AG08395 (cell line): ENCODE measurements at regions not wholly inside any gene's neighbourhood (a gene's known extent, or its start where the extent isn't known, plus 50 kb on each side); places are given as distances from the start of the nearest gene placed in this dataset.
A peak's percentile ranks its signal among the peaks of the same experiment; 100 is the strongest.

ENCODE experiments used
- DNase-seq: peaks from one replicate; pipeline ENCODE4 v3.0.0; 2012; ENCODE audit warnings: mixed read lengths, low spot score

DNA sequence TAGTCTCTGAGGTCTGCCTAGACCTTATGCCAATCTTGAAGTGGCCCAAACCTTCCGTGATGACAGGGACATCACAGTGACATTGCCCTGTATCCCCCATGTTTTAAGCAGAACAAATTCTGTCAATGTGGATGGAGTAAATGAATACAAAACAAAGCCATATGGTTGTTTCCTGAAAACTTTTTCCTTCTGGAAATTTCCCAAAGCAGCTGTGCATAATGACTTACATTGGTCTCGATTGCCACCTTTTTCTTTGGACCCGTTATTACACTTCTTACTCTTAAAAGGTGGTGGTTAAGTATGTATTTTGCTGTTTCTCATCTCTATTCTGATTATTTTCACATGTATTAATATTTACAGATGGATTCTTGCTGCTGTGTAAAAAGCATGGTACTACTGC, 411.2 kb upstream of the KLF6 start:
- no peak for DNase-seq

- no peak for DNase-seq
Observed at GRCh38 chr10:4195213-4195612, 410.2 kb upstream of the KLF6 start.

DNA sequence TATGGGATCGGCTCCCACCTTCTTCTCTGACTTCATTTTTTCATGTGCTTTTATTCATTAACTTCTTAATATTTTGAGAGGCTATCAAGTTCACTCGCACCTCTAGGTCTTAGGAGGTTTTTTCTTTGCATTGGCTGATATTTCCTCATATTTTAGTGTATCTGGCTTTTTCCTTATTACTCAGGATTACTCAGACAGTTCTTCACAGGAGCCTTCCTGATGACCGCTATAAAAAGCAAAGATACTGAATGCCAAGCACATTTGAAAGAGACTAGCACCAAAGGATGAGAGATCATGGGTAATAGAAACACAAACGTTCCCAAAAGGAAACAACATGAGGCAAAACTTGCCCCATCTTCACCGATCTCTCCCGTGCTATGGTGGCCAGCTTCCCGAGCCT, 409.2 kb upstream of the KLF6 start:
- DNase-seq, result no peak

DNA sequence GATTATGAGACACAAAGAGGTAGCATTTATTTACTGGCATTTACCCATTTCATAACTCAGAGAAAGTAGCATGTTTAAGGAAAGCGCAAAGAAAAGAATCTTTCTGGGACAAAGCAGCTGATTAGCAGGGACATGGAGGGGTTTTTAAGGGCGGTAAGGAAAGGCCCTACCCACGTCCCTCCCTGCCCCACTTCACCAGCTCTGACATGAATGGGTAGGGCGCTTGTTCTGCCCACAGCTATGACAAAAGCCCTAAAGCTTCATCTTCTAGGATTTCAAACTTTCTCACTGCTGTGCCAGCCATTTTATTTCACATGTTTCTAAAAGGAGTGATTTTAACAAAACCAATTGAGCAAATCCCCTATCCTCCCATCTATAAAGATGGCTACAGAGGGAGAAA, 406.9 kb upstream of the KLF6 start:
- no peak for DNase-seq

DNA sequence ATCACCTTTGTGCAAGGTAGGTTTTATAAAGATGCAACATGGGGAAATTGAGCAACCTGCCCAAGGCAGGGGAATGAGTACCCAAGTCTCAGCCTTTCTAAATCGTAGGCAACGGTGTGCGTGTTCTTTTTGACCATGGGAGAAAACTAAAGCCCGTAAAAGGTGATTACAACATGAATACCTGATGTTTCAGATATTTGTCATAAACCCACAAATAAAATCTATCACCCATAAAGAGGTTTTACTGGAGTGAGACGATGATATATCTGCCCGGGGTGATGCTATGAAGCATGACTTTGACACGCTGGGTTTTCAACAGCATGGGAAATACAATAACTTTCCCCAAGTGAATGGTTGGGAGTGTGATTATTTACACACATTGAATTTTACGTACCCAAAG, 406.3 kb upstream of the KLF6 start:
- no peak for DNase-seq

DNA sequence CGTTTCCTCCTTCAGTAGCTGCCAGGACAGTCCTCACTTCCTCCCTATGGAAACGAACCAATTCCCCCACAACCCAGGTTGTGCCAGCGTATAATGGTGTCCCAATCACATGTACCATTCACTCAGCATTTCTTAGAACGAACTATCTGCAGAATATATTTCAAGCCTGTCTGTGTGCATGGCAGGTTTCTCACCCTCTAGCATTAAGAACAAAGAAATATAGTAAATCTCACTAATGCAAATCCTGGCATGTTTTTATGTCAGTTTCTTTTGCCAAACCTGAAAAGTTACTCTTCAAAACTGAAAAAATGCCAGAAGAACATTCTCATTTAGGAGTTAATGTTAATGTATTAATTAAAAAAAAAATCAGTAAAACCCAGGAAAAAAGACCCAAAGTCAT, 405.9 kb upstream of the KLF6 start:
- no peak for DNase-seq

GRCh38 chr10:4189281-4189680, 404.3 kb upstream of the KLF6 start:
- no peak for DNase-seq

DNA sequence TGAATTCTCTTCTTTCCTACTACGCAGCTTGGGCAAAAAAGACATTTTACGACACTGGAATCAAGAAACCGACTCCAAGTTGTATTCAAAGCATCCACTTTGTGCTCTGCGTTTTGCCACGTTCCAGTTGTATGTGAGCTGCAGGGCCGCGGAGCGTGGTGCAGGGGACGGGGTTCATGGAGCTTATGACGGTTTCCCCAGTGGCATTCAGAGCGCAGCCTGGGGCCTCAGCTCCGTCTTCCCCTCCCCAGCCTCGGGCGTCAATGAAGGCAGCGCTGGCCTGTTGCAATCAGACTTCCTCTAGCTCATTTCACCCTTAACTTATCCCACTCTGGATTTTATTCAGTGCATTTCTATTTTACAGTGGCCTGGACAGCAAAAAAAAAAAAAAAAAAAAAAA, 403.4 kb upstream of the KLF6 start:
- DNase-seq, result no peak

GRCh38 chr10:4186849-4187540, 402.0 kb upstream of the KLF6 start:
- DNase-seq, result no peak

DNA sequence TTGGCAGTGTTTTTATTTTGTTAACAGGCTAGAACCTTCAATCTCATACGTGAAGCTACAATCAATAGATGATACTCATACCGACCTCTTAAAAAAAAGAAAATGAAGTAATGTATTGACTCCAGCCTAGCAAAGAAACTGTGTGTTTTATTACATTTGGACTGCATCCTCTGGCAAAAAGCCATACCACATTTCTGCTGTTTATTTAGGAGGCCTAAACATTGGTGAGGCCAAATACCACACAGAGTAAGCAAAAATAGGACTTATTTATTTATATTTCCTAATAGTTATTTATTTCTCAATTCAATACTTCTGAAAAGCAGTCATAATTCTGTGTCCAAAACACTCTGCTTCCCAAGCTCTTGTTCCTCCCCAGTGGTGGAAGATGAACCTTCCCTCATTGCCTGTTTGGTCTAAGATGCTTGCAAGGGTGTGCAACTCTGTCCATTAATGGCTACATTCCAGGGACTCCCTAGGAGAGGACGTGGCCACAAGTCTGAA, 398.8 kb upstream of the KLF6 start:
- DNase-seq, result peak; percentile 42

GRCh38 chr10:4181621-4182049, 396.6 kb upstream of the KLF6 start:
- no peak for DNase-seq

- DNase-seq, result peak; percentile 35
Observed at GRCh38 chr10:4181081-4181480, 396.1 kb upstream of the KLF6 start.

- no peak for DNase-seq
Observed at GRCh38 chr10:4177791-4178190, 392.8 kb upstream of the KLF6 start.

DNA sequence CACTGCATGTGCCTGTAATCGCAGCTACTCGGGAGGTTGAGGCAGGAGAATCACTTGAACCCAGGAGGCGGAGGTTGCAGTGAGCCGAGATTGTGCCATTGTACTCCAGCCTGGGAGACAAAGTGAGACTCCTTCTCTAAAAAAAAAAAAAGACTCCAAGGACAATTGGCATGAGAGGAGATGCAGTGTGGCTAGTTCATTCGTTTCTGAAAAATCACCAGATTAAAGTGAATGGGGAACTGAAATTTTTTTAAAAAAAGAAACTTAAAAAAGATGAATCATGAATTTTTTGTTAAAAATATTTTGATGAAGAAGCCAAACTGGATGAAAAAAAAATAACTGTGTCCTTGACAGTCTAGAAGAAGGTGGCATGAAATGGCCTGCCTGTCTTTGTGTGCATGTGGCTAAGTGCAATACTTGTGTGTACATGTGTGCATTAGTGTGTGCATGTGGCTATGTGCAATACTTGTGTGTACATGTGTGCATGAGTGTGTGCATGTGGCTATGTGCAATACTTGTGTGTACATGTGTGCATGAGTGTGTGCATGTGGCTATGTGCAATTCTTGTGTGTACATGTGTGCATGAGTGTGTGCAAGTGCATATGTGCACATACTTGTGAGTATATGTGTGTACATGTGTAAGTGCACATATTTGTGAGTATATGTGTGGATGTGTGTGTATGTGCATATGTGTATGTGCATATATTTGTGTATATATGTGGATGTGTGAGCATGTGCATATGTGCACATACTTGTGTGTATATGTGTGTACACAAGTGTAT, 391.7 kb upstream of the KLF6 start:
- DNase-seq, result no peak

DNA sequence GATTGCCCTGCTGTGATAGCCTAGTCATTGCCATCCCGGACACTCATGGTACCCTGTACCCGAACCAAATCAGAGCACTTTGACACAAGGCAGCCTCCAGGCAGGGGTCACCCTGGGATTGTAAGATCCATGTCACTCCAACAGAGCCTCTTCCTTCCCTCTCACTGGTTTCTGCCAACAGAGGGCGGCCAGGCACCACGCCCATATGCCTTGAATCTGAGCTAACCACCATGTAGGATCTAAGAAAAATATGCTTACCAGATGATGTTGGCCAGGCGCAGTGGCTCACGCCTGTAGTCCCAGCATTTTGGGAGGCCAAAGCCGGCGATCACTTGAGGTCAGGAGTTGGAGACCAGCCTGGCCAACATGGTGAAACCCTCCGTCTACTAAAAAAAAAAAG, 389.2 kb upstream of the KLF6 start:
- peak; percentile 39 for DNase-seq

DNA sequence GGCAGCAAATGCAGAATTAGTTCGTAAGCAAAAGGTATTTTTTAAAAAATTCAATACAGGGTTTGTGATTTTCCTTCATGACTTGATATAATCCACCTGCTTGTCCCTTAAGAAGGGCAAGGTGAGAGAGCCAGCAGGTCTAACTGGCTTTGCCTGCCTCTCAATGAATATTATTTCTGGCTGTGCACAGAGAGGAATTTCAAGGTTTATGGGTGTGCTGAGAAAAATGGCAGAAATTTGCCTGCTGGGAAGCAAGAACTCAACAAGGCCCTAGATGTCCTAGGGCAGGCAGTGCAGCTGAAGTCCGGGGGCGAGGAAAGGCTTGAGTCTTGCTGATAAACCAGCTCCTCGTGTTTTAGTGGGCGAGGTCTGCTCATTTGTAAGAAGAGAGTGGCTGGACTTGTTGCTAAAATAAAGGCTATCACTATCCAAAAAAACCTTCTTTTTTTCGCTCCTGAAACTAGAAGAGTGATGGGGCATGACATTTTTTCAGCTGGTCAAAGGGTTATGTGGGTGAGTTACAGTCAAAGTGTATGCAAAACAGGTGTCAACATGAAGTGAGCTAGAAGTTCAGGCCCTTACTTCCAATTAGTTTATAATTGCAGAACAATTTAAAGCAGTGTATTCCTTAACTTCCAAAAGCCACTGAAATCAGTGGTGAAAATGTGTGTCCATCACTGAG, 385.8 kb upstream of the KLF6 start:
- DNase-seq, result no peak

GRCh38 chr10:4170181-4170580, 385.2 kb upstream of the KLF6 start:
- DNase-seq, result no peak

DNA sequence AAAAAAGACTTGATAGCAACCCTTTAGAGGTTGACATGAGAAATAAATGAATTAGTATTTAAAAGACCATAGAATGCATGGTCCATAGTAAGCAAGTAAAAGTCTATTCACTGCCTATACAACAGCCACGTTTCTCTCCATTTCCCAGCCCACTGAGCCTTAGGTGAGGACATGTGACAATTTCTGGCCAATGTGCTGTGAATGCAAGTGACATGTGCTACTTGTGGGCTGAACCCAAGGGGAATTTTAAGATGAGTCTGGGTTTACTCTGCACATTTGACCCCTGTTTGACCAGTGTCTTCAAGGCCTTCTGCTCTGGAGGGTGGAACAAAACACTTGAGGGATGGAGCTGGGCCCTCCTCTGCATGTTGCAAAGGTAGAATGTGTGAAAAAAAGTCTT, 384.4 kb upstream of the KLF6 start:
- no peak for DNase-seq

GRCh38 chr10:4167216-4167615, 382.2 kb upstream of the KLF6 start:
- DNase-seq, result no peak

GRCh38 chr10:4162571-4163286, 377.7 kb upstream of the KLF6 start:
- no peak for DNase-seq

DNA sequence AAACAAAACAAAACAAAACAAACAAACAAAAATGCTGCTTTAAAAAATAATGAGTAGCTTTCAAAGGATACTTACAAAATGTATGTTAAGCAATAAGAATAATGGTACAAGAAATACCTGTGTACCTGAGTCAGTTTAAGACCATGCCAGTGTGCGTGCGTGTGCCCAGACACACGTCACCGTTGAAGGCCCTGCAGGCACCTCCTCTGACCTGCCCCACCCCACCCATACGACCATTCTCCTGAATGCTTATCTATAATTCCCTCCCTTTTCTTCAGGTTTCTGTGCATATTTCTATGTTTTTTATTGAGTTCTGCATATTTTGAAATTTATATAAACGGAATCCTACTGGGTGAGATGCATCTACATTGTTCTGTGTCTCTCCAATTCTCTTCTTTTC, 374.2 kb upstream of the KLF6 start:
- no peak for DNase-seq

GRCh38 chr10:4154191-4154715, 369.2 kb upstream of the KLF6 start:
- DNase-seq, result no peak
